Islet of Langerhans (tissue), 1 donor: ENCODE measurements at regions not wholly inside any gene's neighbourhood (a gene's known extent, or its start where the extent isn't known, plus 50 kb on each side); places are given as distances from the start of the nearest gene placed in this dataset.

ENCODE experiments used
- FAIRE-seq: peaks from one replicate; lab custom pipeline; 2011; peaks lifted over from hg19 to GRCh38; lab: Jason Lieb, UNC

DNA sequence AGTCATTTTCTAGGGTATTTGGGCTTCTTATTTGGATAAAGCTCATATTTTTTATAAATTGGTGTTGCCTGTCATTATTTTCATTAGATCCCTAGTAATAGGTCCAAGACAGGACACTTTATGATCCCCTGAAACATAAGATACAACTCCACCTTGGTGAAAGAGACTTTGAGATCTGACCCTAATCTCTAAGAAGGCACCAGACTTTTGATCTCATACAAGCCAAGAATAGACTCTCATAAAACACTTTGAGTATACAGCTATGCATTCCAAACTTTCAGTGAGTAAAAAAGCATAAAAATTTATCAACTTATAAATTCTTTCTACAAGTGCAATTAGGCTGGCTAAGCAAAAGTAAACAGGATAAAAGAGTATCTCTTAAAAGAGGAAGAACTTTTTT is 451.2 kb downstream of the MN1 start:
- no peak for FAIRE-seq

GRCh38 chr22:27352426-27352825 is 449.1 kb downstream of the MN1 start:
- no peak for FAIRE-seq

DNA sequence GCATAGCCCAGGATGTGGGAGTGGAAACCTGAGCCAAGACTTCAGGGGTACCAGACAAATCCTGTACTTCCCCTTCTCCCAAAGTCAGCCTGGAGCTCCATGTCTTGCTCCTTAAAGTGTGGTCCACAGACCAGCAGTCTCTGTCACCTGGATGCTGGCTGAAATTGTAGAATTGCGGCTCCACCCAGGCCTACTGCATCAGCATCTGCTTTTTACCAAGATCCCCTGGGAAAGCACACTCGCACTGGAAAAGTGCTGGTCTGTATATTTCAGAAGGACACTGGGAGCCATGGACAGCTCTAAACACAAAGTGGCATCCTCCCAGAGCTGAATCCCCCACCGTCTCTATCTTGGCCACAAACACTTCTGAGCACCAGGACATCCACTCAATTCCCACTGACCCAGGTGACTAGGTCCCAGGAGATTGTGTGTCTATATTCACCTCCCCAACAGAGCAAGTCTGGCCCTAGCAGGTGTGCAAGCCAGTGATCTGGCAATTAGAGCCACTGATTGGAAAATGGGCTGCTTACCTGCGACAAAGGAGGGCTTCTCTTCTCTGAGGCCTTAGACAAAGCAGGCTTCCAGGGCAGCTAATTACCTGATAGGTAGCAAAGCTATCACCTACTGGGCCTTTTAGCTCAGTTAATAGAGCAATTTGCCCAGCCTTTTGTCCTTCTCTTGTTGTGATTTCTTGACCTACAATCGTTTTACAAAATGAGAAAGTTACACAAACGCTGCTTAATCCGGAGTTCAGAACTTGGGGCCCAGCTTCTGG is 443.3 kb downstream of the MN1 start:
- FAIRE-seq, result no peak

DNA sequence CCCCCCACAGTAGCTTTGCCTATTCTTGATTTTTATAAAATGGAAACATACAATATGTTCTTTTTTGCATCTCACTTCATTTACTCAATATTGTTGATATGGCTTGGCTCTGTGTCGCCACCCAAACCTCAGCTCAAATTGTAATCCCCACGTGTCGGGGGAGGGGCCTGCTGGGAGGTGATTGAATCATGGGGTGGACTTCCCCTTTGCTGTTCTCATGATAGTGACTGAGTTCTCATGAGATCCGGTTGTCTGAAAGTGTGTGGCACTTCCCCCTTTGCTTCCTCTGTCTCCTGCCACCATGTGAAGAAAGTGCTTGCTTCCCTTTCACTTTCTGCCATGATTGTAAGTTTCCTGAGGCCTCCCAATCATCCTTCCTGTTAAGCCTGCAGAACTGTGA is 431.3 kb downstream of the MN1 start:
- no peak for FAIRE-seq

- FAIRE-seq, result no peak
Observed at GRCh38 chr22:27370987-27371386, 430.6 kb downstream of the MN1 start.

GRCh38 chr22:27372364-27372763 is 429.2 kb downstream of the MN1 start:
- no peak for FAIRE-seq

DNA sequence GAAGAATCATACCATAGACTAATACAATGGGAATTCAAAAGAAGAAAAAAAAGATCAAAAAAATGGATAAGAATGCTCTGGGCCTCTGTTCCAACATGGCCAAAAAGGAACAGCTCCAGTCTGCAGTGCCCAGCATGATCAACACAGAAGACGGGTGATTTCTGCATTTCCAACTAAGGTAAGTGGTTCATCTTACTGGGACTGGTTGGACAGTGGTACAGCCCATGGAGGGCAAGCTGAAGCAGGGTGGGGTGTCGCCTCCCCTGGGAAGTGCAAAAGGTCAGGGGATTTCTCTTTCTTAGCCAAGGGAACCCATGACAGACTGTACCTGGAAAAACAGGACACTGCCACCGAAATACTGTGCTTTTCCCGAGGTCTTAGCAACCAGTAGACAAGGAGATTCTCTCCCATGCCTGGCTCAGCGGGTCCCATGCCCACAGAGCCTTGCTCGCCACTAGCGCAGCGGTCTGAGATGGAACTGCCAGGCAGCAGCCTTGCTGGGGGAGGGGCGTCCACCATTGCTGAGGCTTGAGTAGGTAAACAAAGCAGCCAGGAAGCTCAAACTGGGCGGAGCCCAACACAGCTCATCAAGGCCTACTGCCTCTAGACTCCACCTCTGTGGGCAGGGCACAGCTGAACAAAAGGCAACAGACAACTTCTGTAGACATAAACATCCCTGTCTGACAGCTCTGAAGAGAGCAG is 428.4 kb downstream of the MN1 start:
- no peak for FAIRE-seq

- FAIRE-seq, result no peak
Observed at GRCh38 chr22:27377501-27378295, 423.9 kb downstream of the MN1 start.

DNA sequence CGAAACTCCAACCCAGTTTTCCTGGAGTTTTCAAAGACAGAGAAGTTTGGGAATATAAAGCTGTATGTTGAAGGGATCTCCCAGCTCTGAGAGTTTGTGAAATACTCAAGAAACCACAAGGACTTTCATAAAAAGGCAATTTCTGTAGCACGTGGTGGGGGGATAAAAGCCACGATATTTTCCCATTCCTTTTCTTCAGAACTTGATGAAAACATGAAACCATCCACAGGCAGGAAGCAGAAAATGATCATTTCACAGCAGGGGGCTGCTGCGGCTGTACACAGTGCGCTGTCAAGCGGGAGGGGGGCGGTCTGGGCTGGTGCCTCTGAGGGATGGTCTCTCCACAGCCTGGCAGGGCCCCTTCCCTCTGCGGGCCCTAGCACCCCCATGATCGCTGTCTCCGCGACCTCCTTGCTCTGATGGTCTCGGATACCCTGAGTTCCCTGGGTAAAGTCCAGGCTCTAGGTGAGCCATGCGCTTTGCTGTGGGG is 423.2 kb downstream of the MN1 start:
- no peak for FAIRE-seq

DNA sequence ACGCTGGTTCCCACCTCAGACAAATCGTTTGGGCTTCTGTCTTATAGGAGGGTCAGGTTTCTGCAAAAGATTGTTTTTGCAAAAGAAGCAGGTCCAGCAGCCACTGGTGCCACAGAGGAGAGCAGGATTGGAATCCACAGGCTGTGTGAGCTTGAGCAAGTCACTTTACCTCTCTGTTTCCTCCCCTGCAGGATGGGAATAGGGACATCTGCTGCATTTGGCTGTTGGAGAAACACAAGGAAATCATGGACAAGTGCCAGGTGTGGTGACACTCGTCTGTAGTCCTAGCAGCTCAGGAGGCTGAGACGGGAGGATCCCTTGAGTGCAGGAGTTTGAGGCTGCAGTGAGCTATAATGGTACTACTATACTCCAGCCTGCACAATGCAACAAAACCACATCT is 422.6 kb downstream of the MN1 start:
- no peak for FAIRE-seq

GRCh38 chr22:27380855-27381254 is 420.7 kb downstream of the MN1 start:
- FAIRE-seq, result no peak

GRCh38 chr22:27381552-27381951 is 420.0 kb downstream of the MN1 start:
- no peak for FAIRE-seq

DNA sequence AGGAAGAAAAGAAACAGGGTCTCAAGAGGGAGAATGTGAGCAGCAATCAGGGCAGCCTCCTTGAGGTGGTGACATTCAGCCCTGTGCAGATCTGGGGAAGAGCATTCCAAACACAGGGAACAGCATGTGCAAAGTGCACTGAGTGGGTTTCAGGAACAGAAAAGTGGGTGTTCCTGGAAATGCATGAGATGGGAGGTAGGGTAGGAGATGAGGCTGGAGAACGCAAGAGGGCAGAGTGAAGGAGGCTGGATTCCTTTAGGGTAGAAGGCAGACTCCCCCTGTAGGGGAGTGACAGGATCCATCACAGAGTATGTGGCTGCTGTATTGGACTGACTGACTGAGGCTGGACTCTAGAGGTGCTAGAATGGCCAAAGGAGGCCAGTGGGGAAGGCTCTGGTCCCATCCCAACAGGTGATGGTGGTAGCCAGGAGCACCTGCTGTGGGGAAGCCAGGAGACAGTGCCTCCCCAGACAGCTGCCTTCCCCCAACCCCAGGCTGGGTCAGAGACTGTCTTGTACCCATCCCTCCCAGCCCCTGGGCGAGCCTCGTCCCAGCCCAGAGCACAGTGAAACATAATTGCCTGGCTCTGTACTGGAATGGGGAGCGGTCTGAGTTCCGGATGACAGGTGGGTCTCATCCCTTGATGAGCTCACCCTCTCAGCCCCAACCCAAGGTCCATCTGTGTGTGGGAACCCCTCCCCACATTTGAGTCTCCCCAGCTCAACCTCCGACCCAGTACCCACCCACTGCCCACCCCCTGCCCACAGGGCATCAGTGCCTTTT is 419.4 kb downstream of the MN1 start:
- no peak for FAIRE-seq

- FAIRE-seq, result no peak
Observed at GRCh38 chr22:27382947-27383346, 418.6 kb downstream of the MN1 start.

GRCh38 chr22:27383896-27384295 is 417.7 kb downstream of the MN1 start:
- no peak for FAIRE-seq

- FAIRE-seq, result no peak
Observed at GRCh38 chr22:27385261-27385998, 416.1 kb downstream of the MN1 start.

- FAIRE-seq, result no peak
Observed at GRCh38 chr22:27386186-27386585, 415.4 kb downstream of the MN1 start.

- FAIRE-seq, result no peak
Observed at GRCh38 chr22:27387561-27387960, 414.0 kb downstream of the MN1 start.

- FAIRE-seq, result no peak
Observed at GRCh38 chr22:27388090-27388600, 413.4 kb downstream of the MN1 start.

DNA sequence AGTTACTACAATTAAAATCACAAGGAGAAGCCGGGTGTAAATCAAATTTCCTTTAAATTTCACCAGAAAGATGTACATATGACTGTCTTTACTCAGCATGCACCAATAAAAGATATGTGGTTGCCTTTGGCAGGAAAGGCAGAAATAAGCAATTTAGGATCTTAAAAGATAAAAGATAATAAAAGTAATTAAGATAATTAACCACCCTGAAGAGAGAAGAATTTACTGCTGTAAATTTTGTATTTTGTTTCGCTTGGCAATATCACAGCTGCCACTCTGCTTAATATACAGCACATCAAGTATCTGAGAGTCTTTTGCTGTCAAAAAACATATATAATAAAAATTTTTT is 411.9 kb downstream of the MN1 start:
- FAIRE-seq, result no peak

DNA sequence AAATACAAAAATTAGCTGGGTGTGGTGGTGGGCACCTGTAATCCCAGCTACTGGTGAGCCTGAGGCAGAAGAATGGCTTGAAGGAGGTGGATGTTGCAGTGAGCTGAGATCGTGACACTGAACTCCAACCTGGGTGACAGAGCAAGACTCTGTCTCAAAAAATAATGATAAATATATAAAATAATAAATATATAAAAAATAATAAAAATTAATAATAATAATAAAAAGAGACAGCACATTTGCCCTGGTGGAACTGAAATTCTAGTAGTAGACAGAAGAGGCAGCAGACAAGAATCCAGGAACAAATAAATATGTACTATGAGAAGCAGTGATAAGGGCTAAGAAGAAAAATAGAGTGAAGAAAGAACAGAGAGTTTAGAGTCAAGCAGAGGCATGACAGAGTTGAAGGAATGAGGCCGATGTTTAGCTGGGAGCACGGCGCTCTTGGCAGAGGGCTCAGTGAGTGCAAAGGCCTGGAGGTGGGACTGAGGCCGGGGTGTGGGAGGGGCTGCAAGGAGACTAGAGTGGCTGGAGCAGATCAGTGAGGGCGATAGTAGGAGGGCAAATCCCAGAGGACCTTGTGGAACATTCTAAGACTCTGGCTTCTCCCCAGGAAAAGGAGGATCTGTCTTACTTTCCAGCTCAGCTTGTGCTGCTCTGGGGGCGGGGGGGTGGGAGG is 410.3 kb downstream of the MN1 start:
- FAIRE-seq, result no peak
